ENCODE measurements at regions not wholly inside any gene's neighbourhood (a gene's known extent, or its start where the extent isn't known, plus 50 kb on each side); places are given as distances from the start of the nearest gene placed in this dataset.

- no peaks in the 10 kb centered on the region for H4K20me1 ChIP-seq (ENCODE audit: insufficient read depth, low read length)
- no peaks in the 10 kb centered on the region for H3K4me1 Mint-ChIP-seq
- no peak overlapping the region for H3K4me3 Mint-ChIP-seq
- DNase-seq: no peak
- no peak overlapping the region for H3K27ac ChIP-seq (ENCODE audit: low read depth in 1 of 2, low read length in 2 of 2)
- no peak overlapping the region for H3K4me2 ChIP-seq (replicated peaks; ENCODE audit: extremely low read depth, low read length, poor library complexity, severe bottlenecking)
- no peaks in the 10 kb centered on the region for H3K36me3 ChIP-seq (replicated peaks in 1 of 2; ENCODE audit: control insufficient read depth in 1 of 2, insufficient read depth in 2 of 2, low read length in 2 of 2)
- no peaks in the 10 kb centered on the region for H3K36me3 Mint-ChIP-seq
- no peak for TF ChIP-seq CTCF (IDR thresholded peaks at IDR 0.05)
- no peak overlapping the region for H3K4me3 ChIP-seq (replicated peaks in 1 of 3; ENCODE audit: low read depth in 2 of 3, low read length in 3 of 3)
- no peaks in the 10 kb centered on the region for H3K79me2 ChIP-seq (ENCODE audit: insufficient read depth, low read length)
- peaks cover 0 to 4% (median 0%) of the 10 kb centered on the region in 3 donors for H3K27me3 Mint-ChIP-seq (ENCODE audit: low read depth in 3 of 3)
- H2AFZ ChIP-seq (ENCODE audit: insufficient read depth, low read depth, low read length, poor library complexity, severe bottlenecking): no peak overlapping the region
- intact Hi-C loops (cut with micrococcal nuclease): no loop called here
- H3K27me3 ChIP-seq (ENCODE audit: control insufficient read depth in 2 of 2, insufficient read depth in 2 of 2, low read length in 2 of 2): no peaks in the 10 kb centered on the region
- H3K9me3 Mint-ChIP-seq: peaks cover 0 to 6% (median 4%) of the 10 kb centered on the region in 7 donors
- H3K9ac ChIP-seq (ENCODE audit: insufficient read depth, low read length, poor library complexity, severe bottlenecking): no peak overlapping the region
- WGBS (ENCODE audit: insufficient coverage): no CpG with 5 or more reads among the region's 1 CpG
- peak overlapping the region in 1 of 7 donors; percentile 40 for H3K27ac Mint-ChIP-seq
- H3K4me1 ChIP-seq (ENCODE audit: control insufficient read depth in 1 of 2, insufficient read depth in 2 of 2, low read length in 2 of 2): no peaks in the 10 kb centered on the region
- H3K9me3 ChIP-seq (replicated peaks in 1 of 2; ENCODE audit: control insufficient read depth in 1 of 2, insufficient read depth in 1 of 2, low read length in 2 of 2): no peaks in the 10 kb centered on the region
Measured at GRCh38 chr13:27673911-27674310, 52.2 kb downstream of the POLR1D start.

GRCh38 chr13:27678306-27679040 is 56.8 kb downstream of the POLR1D start:
- Histone ChIP-seq H2AFZ (ENCODE audit: insufficient read depth, low read depth, low read length, poor library complexity, severe bottlenecking) (no peak overlapping the region), H3K4me3 (replicated peaks in 1 of 3; ENCODE audit: low read depth in 2 of 3, low read length in 3 of 3) (no peak overlapping the region), H3K27me3 (ENCODE audit: control insufficient read depth in 2 of 2, insufficient read depth in 2 of 2, low read length in 2 of 2) (peaks cover 1 to 6% of the 10 kb centered on the region in 2 donors), H3K4me1 (ENCODE audit: control insufficient read depth in 1 of 2, insufficient read depth in 2 of 2, low read length in 2 of 2) (no peaks in the 10 kb centered on the region), H3K9me3 (replicated peaks in 1 of 2; ENCODE audit: control insufficient read depth in 1 of 2, insufficient read depth in 1 of 2, low read length in 2 of 2) (no peaks in the 10 kb centered on the region), H4K20me1 (ENCODE audit: insufficient read depth, low read length) (no peaks in the 10 kb centered on the region), H3K36me3 (replicated peaks in 1 of 2; ENCODE audit: control insufficient read depth in 1 of 2, insufficient read depth in 2 of 2, low read length in 2 of 2) (no peaks in the 10 kb centered on the region), H3K9ac (ENCODE audit: insufficient read depth, low read length, poor library complexity, severe bottlenecking) (no peak overlapping the region), H3K79me2 (ENCODE audit: insufficient read depth, low read length) (no peaks in the 10 kb centered on the region), H3K4me2 (replicated peaks; ENCODE audit: extremely low read depth, low read length, poor library complexity, severe bottlenecking) (no peak overlapping the region), H3K27ac (ENCODE audit: low read depth in 1 of 2, low read length in 2 of 2) (no peak overlapping the region)
- H3K4me1 Mint-ChIP-seq: no peaks in the 10 kb centered on the region
- TF ChIP-seq CTCF (IDR thresholded peaks at IDR 0.05): no peak
- WGBS (ENCODE audit: insufficient coverage): 84% methylated on average over 5 of the region's 6 CpGs
- H3K4me3 Mint-ChIP-seq: no peak overlapping the region
- no peak overlapping the region for H3K27ac Mint-ChIP-seq
- intact Hi-C loops (cut with micrococcal nuclease): no loop called here
- no peaks in the 10 kb centered on the region for H3K36me3 Mint-ChIP-seq
- H3K9me3 Mint-ChIP-seq: peaks cover 0 to 4% (median 0%) of the 10 kb centered on the region in 7 donors
- no peak for DNase-seq
- peaks cover 2 to 7% (median 6%) of the 10 kb centered on the region in 3 donors for H3K27me3 Mint-ChIP-seq (ENCODE audit: low read depth in 3 of 3)
